SK-N-SH (cell line): ENCODE measurements at regions not wholly inside any gene's neighbourhood (a gene's known extent, or its start where the extent isn't known, plus 50 kb on each side); places are given as distances from the start of the nearest gene placed in this dataset.

Experiments used
- CTCF ChIA-PET: fragments of 300-600, 350-600 bp; formaldehyde crosslinking; extraction: SDS; loops from one replicate; lab custom pipeline; 2021; lab: Yijun Ruan, JAX
- POLR2A ChIA-PET: fragments of 350-600 bp; sonication (Branson Sonifier 250); formaldehyde crosslinking; extraction: SDS; loops from one replicate; lab custom pipeline; 2020; ENCODE audit warnings: antibody characterized with exemption, inconsistent platforms; lab: Yijun Ruan, JAX
- DNase-seq: peaks from one replicate; pipeline ENCODE4 v3.0.0; 2012
- H2AFZ ChIP-seq: fragments of 200-600 bp; sonication (generic); 2 replicates; pipeline ENCODE4 v1.8.1; 2016; ENCODE audit warnings: antibody characterized with exemption, mild to moderate bottlenecking, low read depth
- H3F3A ChIP-seq: fragments of 200-600 bp; sonication (generic); replicated peaks from 2 replicates; pipeline ENCODE3; 2016; ENCODE audit warnings: antibody characterized with exemption, mild to moderate bottlenecking; ENCODE audit not compliant: insufficient read depth
- H3K27ac ChIP-seq, 2 experiments: fragments of 200-500 bp in 1 of 2; fragments of 200-600 bp in 1 of 2; sonication (Bioruptor generic) in 1 of 2; sonication (generic), shearing (Covaris generic) in 1 of 2; 2 replicates each; pipeline versions ENCODE4 v1.5.1 to v1.6.1; 2014 to 2016; ENCODE audit warnings: low read depth in 2 of 2, inconsistent platforms in 1 of 2, low read length in 1 of 2, mild to moderate bottlenecking in 1 of 2, mixed read lengths in 1 of 2
- H3K27me3 ChIP-seq: fragments of 200-600 bp; sonication (generic), shearing (Covaris generic); 2 replicates; pipeline ENCODE4 v1.6.1; 2016; ENCODE audit warnings: mixed run types; ENCODE audit not compliant: insufficient read depth
- H3K36me3 ChIP-seq, 2 experiments: fragments of 200-500 bp in 1 of 2; fragments of 200-600 bp in 1 of 2; sonication (Bioruptor generic) in 1 of 2; sonication (generic) in 1 of 2; replicated peaks in 1 of 2; 2 replicates each; pipeline versions ENCODE3 to v1.5.1; 2014 to 2016; ENCODE audit warnings: low read length in 1 of 2, mild to moderate bottlenecking in 1 of 2; ENCODE audit not compliant: insufficient read depth in 2 of 2, control insufficient read depth in 1 of 2
- H3K4me1 ChIP-seq, 2 experiments: fragments of 200-500 bp in 1 of 2; fragments of 200-600 bp in 1 of 2; sonication (Bioruptor generic) in 1 of 2; sonication (generic), shearing (Covaris generic) in 1 of 2; 2 replicates each; pipeline versions ENCODE4 v1.5.1 to v1.6.1; 2014 to 2016; ENCODE audit warnings: low read depth in 1 of 2, low read length in 1 of 2, mixed run types in 1 of 2; ENCODE audit not compliant: insufficient read depth in 2 of 2, control insufficient read depth in 1 of 2
- H3K4me2 ChIP-seq: fragments of 200-600 bp; sonication (generic), shearing (Covaris generic); 2 replicates; pipeline ENCODE4 v1.6.1; 2017; ENCODE audit warnings: mixed run types
- H3K4me3 ChIP-seq, 2 experiments: fragments of 200-500 bp in 1 of 2; fragments of 200-600 bp in 1 of 2; sonication (Bioruptor generic) in 1 of 2; sonication (generic), shearing (Covaris generic) in 1 of 2; 2 replicates each; pipeline versions ENCODE4 v1.5.1 to v1.8.1; 2014 to 2016; ENCODE audit warnings: low read depth in 2 of 2, inconsistent platforms in 1 of 2, low read length in 1 of 2, mild to moderate bottlenecking in 1 of 2, mixed read lengths in 1 of 2, moderate library complexity in 1 of 2
- H3K79me2 ChIP-seq: fragments of 200-600 bp; sonication (generic); 2 replicates; pipeline ENCODE4 v1.8.1; 2017; ENCODE audit warnings: mild to moderate bottlenecking; ENCODE audit not compliant: insufficient read depth
- H3K9ac ChIP-seq: fragments of 200-600 bp; sonication (generic); 2 replicates; pipeline ENCODE4 v1.6.1; 2017; ENCODE audit warnings: mixed run types
- H3K9me2 ChIP-seq: fragments of 200-600 bp; sonication (generic); 2 replicates; pipeline ENCODE4 v1.6.1; 2017; ENCODE audit warnings: mixed run types
- H3K9me3 ChIP-seq: fragments of 200-600 bp; sonication (generic); 2 replicates; pipeline ENCODE4 v1.6.1; 2017; ENCODE audit warnings: mixed run types, mild to moderate bottlenecking, moderate library complexity
- H4K20me1 ChIP-seq: fragments of 200-600 bp; sonication (generic); 2 replicates; pipeline ENCODE4 v1.6.1; 2017; ENCODE audit warnings: mild to moderate bottlenecking, mixed run types; ENCODE audit not compliant: insufficient read depth
- CHD2 ChIP-seq: fragments of 150-350 bp; IDR thresholded peaks from 2 replicates; pipeline ENCODE4 v1.6.1; 2018; ENCODE audit warnings: low read length; ENCODE audit not compliant: partially characterized antibody
- FOSL2 ChIP-seq: IDR thresholded peaks from 2 replicates; pipeline ENCODE4 v1.4.0; 2012; ENCODE audit warnings: low read depth, mild to moderate bottlenecking, moderate library complexity, borderline replicate concordance
- FOXJ3 ChIP-seq: sonication (generic); formaldehyde crosslinking; IDR thresholded peaks from 2 replicates; pipeline ENCODE4 v1.5.1; 2020; ENCODE audit warnings: mild to moderate bottlenecking, missing genetic modification reagents
- JUND ChIP-seq: IDR thresholded peaks from 2 replicates; pipeline ENCODE4 v1.4.0; 2012
- MEF2A ChIP-seq: IDR thresholded peaks from 2 replicates; pipeline ENCODE4 v1.4.0; 2012; ENCODE audit warnings: low read depth, borderline replicate concordance
- MXI1 ChIP-seq: IDR thresholded peaks from 2 replicates; pipeline ENCODE4 v1.6.1; 2012; ENCODE audit warnings: mild to moderate bottlenecking, low read depth, low read length, improper control_type of control experiment
- NRF1 ChIP-seq: IDR thresholded peaks from 2 replicates; pipeline ENCODE4 v1.6.1; 2012; ENCODE audit warnings: low read depth, mild to moderate bottlenecking, low read length
- SIN3A ChIP-seq: IDR thresholded peaks from 2 replicates; pipeline ENCODE4 v1.6.1; 2012; ENCODE audit warnings: low read depth, mild to moderate bottlenecking, low read length, moderate library complexity, borderline replicate concordance
- SMC3 ChIP-seq: IDR thresholded peaks from 2 replicates; pipeline ENCODE4 v1.6.1; 2012; ENCODE audit warnings: low read depth, low read length, improper control_type of control experiment
- TAF1 ChIP-seq: IDR thresholded peaks from 2 replicates; pipeline ENCODE4 v1.6.1; 2012; ENCODE audit warnings: low read depth, mild to moderate bottlenecking, low read length, moderate library complexity, borderline replicate concordance
- TCF12 ChIP-seq: IDR thresholded peaks from 2 replicates; pipeline ENCODE4 v1.4.0; 2012
- TEAD4 ChIP-seq: IDR thresholded peaks from 2 replicates; pipeline ENCODE4 v1.4.0; 2012; ENCODE audit warnings: mild to moderate bottlenecking, borderline replicate concordance; ENCODE audit not compliant: insufficient read depth
- USF2 ChIP-seq: fragments of 150-350 bp; IDR thresholded peaks from 2 replicates; pipeline ENCODE4 v1.6.1; 2017; ENCODE audit warnings: antibody characterized with exemption, low read length, low read depth, borderline replicate concordance
- YY1 ChIP-seq: IDR thresholded peaks from 2 replicates; pipeline ENCODE4 v1.4.0; 2012; ENCODE audit warnings: low read depth, mild to moderate bottlenecking
- WGBS: methylation state at CpG from one replicate; pipeline ENCODE4 v1.1.6; 2017; ENCODE audit warnings: low lambda C conversion rate; 5-methylcytosine and 5-hydroxymethylcytosine counted together
- TF ChIP-seq, protein P1 (sequence below): IDR thresholded peaks from 2 replicates; pipeline ENCODE4; 2012
- TF ChIP-seq, protein P2 (sequence below): fragments of 150-350 bp; IDR thresholded peaks from 2 replicates; pipeline ENCODE4 v1.6.1; 2016; ENCODE audit warnings: mild to moderate bottlenecking, low read depth, low read length
- TF ChIP-seq, protein P3 (sequence below): IDR thresholded peaks from 2 replicates; pipeline ENCODE4 v1.4.0; 2012; ENCODE audit warnings: low read depth, borderline replicate concordance

DNA sequence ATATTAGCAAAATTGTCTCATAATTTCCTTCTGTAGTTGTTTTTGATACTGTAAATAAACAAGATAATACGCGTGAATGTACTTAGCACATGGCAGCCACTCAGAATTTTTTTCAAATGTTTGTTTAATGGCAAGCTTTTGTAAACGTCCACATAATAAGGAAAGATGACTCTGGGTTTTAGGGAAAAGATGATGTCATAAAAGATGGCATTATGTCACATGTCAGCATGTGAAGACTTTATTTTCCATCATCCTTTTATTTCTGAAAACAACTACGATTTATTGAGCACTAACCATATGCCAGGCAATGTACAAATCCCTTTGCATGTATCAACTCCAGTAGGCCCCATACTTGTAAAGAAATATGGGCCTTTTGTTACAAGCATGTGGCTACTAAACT, 139.9 kb downstream of the C11orf91 start:
- Histone ChIP-seq H3K4me2 (no peak overlapping the region), H3K27me3 (no peaks in the 10 kb centered on the region), H3K27ac (no peak overlapping the region), H3K9me3 (no peaks in the 10 kb centered on the region), H3K9me2 (no peaks in the 10 kb centered on the region), H3F3A (peaks cover 24% of the 10 kb centered on the region), H2AFZ (no peak overlapping the region), H3K4me1 (peaks cover 4% of the 10 kb centered on the region in 2 experiments; a peak in 2 of 4 replicates), H3K9ac (no peak overlapping the region), H4K20me1 (no peaks in the 10 kb centered on the region), H3K36me3 (peaks cover 19 to 59% of the 10 kb centered on the region in 2 experiments), H3K4me3 (no peak overlapping the region), H3K79me2 (peaks cover 21% of the 10 kb centered on the region)
- TF ChIP-seq YY1 (no peak), FOSL2 (no peak), NRF1 (no peak), CHD2 (no peak), MEF2A (no peak), TEAD4 (no peak), SIN3A (no peak), TCF12 (no peak), MXI1 (no peak), TAF1 (no peak), JUND (no peak), SMC3 (no peak), USF2 (no peak), FOXJ3 (CRISPR knock-in tag) (no peak)
- TF ChIP-seq, protein P1, sequence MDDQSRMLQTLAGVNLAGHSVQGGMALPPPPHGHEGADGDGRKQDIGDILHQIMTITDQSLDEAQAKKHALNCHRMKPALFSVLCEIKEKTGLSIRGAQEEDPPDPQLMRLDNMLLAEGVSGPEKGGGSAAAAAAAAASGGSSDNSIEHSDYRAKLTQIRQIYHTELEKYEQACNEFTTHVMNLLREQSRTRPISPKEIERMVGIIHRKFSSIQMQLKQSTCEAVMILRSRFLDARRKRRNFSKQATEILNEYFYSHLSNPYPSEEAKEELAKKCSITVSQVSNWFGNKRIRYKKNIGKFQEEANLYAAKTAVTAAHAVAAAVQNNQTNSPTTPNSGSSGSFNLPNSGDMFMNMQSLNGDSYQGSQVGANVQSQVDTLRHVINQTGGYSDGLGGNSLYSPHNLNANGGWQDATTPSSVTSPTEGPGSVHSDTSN = no peak
- TF ChIP-seq, protein P2, sequence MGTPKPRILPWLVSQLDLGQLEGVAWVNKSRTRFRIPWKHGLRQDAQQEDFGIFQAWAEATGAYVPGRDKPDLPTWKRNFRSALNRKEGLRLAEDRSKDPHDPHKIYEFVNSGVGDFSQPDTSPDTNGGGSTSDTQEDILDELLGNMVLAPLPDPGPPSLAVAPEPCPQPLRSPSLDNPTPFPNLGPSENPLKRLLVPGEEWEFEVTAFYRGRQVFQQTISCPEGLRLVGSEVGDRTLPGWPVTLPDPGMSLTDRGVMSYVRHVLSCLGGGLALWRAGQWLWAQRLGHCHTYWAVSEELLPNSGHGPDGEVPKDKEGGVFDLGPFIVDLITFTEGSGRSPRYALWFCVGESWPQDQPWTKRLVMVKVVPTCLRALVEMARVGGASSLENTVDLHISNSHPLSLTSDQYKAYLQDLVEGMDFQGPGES = no peak
- TF ChIP-seq, protein P3, sequence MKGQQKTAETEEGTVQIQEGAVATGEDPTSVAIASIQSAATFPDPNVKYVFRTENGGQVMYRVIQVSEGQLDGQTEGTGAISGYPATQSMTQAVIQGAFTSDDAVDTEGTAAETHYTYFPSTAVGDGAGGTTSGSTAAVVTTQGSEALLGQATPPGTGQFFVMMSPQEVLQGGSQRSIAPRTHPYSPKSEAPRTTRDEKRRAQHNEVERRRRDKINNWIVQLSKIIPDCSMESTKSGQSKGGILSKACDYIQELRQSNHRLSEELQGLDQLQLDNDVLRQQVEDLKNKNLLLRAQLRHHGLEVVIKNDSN = no peak
- DNase-seq = no peak
- ChIA-PET CTCF (no interaction called here), POLR2A (no interaction called here)
- 86% methylated on average over 4 of the region's 4 CpGs for whole genome bisulfite sequencing
